ACHN (cell line): ENCODE measurements at regions not wholly inside any gene's neighbourhood (a gene's known extent, or its start where the extent isn't known, plus 50 kb on each side); places are given as distances from the start of the nearest gene placed in this dataset.

ENCODE experiments used
- DNase-seq: peaks from one replicate; pipeline ENCODE4 v3.0.0-alpha.2; 2015
- in situ Hi-C: cut with HindIII; loops from 2 replicates; pipeline ENCODE4 v1.10.0; 2017; ENCODE audit warnings: low sequenced_read_pairs, low pct_ligation_motif_present, low pct_unique_long_range_greater_than_20kb

DNA sequence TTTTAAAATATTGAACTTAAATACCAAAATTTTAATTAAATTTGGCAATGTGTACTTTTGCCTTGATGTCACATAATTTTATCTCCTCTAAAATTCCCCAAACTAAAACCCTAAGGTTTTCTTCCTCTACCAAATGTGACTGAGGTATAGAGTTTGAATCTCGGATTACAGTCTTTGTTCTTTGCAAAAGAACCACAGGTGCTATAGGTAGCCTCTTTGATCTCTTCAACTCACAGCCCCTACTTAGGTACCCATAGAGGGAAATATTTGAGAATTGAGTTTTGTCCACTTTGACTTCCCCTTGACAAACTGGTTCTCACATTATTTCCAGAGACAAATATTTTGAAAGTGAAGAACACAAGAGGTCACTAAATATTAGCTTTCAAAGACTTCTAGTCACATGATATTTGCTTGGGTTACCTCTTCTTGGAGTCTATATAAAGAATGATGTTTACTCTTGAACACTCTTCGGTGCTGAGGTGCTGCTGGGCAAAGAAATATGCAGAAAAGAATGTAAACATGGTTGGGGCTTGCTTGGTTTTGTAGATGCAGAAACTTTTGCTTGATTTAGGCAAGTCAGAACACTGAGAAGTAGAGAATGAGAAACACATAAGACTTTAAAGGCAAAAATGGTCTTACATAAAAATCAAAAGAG, 120.8 kb upstream of the MCTP2 start:
- in situ Hi-C loops: no loop called here
- DNase-seq: no peak

DNA sequence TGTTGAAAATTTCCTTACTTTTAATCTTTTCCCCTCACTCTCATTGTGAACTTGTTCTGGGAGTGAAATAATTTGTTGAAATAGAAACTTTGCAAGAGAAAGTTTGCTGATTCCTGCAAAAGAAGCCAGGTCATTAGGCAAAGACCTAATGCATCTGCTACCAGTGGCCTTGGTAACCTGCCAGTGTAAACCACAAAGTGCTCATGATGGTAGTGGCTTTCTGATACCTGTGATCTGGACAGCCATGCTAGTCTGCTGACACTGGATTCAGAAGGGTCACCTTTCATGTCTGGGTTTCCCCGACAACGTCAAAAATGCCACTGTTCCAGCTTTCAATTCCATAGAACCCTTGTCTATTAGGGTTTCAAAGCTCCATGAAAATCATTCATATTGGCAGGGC, 123.7 kb upstream of the MCTP2 start:
- DNase-seq: no peak
- in situ Hi-C loops: no loop called here

GRCh38 chr15:94105760-94106159, 125.6 kb upstream of the MCTP2 start:
- in situ Hi-C loops: no loop called here
- DNase-seq: no peak

GRCh38 chr15:94100863-94101262, 130.5 kb upstream of the MCTP2 start:
- no peak for DNase-seq
- in situ Hi-C loops: no loop called here

DNA sequence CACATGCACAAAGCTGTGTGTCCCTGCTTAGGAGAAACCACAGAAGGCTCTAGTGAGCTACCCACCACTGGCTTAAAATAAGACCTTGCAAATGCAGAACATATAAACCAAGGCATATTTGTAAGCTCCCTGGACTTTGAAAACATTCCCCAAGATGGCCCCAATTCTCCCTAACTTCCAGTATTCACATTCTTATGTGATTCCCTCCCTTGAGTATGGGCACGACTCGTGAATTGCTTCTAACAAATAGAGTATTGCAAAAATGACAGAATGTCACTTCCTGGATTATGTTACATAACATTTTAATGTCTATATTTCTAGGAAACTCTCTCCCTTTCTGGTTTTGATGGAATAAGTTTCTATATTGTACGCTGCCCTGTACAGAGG, 131.8 kb upstream of the MCTP2 start:
- in situ Hi-C loops: no loop called here

DNA sequence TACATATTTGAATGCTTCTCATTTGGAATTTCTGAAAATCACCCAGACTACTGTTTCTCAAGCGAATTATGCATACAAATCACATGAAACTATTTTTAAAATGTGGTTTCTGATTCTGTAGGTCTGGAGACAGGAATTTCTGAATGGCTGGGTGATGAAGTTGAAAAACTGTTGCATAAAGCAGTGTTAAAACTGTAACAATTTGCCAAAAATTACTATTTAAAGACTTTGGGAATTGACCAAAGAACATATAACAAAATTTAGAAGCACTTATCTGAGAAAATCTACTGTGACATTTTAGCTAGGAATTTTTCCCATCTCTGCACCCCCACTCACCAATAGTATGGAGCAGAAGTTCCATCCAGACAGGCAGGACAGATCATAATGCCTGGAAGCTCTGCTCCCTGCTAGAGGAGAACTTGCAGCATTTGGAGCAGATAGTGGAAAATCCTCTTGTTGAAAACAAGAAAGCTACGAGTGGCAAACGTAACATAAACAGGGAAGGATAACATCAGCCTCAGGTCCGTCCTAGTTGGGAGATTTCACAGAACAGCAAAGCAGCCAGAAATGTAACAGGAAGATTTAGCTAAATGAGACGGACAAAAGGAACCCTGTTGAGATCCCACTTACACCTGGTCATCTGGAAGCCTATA, 132.3 kb upstream of the MCTP2 start:
- DNase-seq: no peak
- in situ Hi-C loops: no loop called here

More for the DNA sequence above, 131.8 kb upstream of the MCTP2 start:
- DNase-seq: no peak

- in situ Hi-C loops: no loop called here
- DNase-seq: no peak
Observed at GRCh38 chr15:94097552-94097951, 133.8 kb upstream of the MCTP2 start.

DNA sequence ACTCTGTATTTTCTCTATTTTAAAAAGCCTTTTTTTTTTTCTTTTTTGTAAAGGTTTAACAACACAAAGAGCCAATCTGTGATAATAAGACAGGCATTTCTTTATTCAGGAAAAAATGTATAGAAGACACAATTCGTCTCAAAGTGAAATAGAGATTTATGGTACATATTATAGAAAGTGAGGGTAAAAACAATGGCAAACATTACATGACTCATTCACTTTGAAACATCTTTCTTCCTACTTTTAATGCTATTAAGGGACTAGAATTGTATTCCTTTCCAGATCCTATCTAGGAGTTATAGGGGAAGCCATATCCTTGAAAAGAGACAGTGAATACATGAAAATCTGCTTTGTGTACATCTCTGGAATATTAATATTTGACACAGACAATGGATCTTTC, 137.1 kb upstream of the MCTP2 start:
- in situ Hi-C loops: no loop called here
- DNase-seq: no peak

DNA sequence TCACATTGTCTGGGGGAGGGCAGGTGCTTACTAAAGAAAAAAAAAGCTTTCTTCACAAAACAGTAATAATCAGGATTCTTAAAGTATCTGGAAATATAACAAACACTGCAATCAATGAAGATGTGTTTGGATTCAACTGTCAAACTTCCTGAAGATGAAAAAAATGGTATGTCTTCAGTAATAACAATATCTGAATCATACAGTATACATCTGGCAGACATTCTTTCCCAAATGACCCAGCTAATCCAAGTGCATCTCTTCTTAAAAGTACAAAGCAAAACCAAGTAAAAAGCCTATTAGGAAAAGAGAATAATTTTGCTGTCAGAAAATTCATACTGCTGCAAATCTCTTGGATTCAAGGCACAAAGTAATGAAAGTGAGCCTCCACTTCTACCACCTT, 145.0 kb upstream of the MCTP2 start:
- in situ Hi-C loops: no loop called here
- no peak for DNase-seq

- DNase-seq: no peak
- in situ Hi-C loops: no loop called here
Observed at GRCh38 chr15:94083467-94084052, 147.8 kb upstream of the MCTP2 start.

- in situ Hi-C loops: no loop called here
- DNase-seq: no peak
Observed at GRCh38 chr15:94081829-94082228, 149.5 kb upstream of the MCTP2 start.

DNA sequence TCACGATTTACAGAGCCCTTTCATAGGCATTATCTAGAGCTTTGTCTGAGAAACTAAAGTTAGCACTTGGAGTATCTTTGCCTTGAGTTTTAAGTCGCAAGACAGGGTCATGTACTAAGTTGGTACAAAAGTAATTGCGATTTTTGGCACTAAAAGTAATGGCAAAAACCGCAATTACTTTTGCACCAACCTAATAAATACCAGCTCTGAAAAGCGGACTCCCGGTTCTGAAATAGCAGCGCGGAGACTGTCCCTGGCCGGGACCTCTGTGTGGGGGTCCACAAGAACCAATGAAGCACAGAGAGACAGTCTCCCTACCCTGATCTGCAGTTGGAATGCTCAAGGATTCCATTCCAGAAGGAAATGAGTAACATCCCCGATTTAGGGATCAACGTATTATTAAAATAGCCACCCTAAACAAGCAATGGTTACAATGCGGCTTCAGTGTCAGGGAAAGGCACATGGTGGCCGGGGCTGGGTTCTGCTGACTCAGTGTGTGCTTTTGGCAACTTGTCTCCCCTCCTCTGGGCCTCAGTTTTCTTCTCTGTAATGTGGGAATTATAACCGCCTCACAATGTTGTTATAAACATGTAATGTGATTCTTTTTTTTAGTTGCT, 150.3 kb upstream of the MCTP2 start:
- no peak for DNase-seq
- in situ Hi-C loops: no loop called here

GRCh38 chr15:94080416-94080815, 150.9 kb upstream of the MCTP2 start:
- DNase-seq: no peak
- in situ Hi-C loops: no loop called here

GRCh38 chr15:94079968-94080367, 151.4 kb upstream of the MCTP2 start:
- in situ Hi-C loops: no loop called here
- DNase-seq: no peak

- in situ Hi-C loops: no loop called here
- no peak for DNase-seq
Observed at GRCh38 chr15:94079459-94079858, 151.9 kb upstream of the MCTP2 start.

DNA sequence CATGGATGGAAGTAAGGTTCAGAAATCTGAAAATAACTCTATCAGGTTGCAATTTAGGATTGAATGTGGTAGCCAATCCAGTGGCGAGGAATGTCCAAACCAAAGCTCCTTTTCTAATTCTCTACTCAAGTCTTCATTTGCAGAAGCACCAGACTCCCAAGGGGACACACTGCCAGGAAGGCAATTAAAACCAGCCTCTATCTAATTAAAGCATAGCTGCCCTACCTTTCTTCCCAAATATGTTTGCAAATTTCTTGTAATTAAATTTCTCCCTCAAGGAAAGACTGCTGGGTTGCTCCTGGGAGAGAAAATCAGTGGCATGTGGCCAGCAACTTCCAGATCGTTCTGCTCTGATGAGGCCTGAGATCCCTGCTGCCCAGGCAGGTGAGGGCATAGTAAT, 153.4 kb upstream of the MCTP2 start:
- in situ Hi-C loops: no loop called here
- DNase-seq: no peak

DNA sequence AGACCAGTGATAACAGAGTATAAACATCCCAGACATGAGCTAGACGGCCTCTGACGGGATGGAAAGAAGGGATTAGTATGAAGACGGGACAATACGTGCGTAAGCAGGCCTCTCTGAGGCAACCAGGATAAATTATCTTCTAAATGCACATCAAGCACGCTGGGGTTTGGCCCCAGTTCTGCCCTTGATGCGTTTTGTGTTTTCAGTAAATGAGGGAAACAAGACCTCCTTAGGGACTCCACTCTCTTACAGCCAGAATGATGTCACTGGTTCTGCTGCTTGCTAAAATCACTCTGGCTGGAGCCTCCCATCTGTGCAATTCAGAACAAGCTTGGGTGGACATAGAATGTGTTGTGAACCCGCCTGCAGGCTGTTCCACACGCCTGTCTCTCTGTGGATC, 156.0 kb upstream of the MCTP2 start:
- in situ Hi-C loops: no loop called here
- DNase-seq: no peak

DNA sequence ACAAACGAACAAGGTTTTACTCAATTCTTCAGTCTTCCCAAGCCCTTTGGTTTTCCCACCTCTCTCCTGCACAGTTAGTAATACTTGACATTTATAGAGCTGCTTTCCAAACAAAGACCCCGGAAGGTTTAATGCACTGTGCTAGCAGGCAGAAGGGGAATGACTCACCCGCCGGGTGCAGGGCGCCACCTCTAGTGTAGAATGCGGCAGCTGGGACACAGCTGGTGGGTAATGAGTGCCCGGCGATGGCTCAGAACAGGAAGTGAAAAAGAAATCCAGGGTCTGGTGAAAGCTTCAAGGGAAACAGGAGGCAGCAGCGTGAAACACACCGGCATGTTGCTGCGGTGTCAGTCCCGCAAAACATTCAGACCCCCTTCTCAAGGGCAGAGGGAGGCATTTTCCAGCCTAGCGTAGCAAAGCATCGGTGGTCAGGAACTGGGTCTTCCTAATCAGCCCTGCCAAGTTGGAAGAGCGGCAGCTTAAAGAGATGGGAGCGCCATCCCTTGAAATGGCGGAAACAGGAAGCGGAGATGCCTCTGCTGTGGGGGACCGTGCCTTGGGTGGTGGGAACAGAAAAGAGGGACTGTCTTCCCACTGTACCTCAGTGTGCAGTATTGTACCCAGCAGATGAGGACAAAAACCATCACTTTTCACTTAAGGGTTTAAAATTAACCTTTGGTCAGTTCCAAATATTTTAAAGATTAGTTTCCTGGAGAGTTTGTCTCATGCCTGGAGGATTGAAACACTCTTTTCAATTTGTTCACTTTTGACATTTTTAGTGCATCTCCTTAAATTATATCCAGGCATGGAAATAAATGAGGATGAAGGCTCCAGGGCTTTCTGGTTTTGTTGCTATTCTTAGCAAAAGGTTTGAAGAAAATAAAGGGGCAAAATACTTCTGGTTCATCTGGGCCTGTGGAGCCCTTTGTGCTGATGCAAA, 160.7 kb upstream of the MCTP2 start:
- in situ Hi-C loops: no loop called here

GRCh38 chr15:94069844-94070243, 161.5 kb upstream of the MCTP2 start:
- in situ Hi-C loops: no loop called here

More for the DNA sequence above, 160.7 kb upstream of the MCTP2 start:
- DNase-seq: no peak

More at GRCh38 chr15:94069844-94070243, 161.5 kb upstream of the MCTP2 start:
- DNase-seq: no peak
